Fibroblast of lung (primary cell): ENCODE measurements at regions not wholly inside any gene's neighbourhood (a gene's known extent, or its start where the extent isn't known, plus 50 kb on each side); places are given as distances from the start of the nearest gene placed in this dataset.

Source experiments
- DNase-seq, 2 donors: peaks; one replicate each; pipeline versions ENCODE4 v3.0.0 to v3.0.0-alpha.2; 2010; ENCODE audit warnings: low read depth in 2 of 2
- H2AFZ ChIP-seq: 2 replicates; pipeline ENCODE4 v1.5.1; 2012; ENCODE audit warnings: low read length, control low read depth, inconsistent platforms
- H3K27ac ChIP-seq: 2 replicates; pipeline ENCODE4 v1.5.1; 2011; ENCODE audit warnings: low read length, control low read depth; ENCODE audit not compliant: insufficient read depth
- H3K27me3 ChIP-seq: 2 replicates; pipeline ENCODE4 v1.5.1; 2011; ENCODE audit warnings: mild to moderate bottlenecking, low read length; ENCODE audit not compliant: control insufficient read depth, insufficient read depth
- H3K36me3 ChIP-seq: 2 replicates; pipeline ENCODE4 v1.5.1; 2011; ENCODE audit warnings: low read length; ENCODE audit not compliant: control insufficient read depth, insufficient read depth
- H3K4me1 ChIP-seq: 2 replicates; pipeline ENCODE4 v1.5.1; 2011; ENCODE audit warnings: low read length; ENCODE audit not compliant: control insufficient read depth, insufficient read depth; ENCODE audit errors: extremely low read depth
- H3K4me2 ChIP-seq: 2 replicates; pipeline ENCODE4 v1.5.1; 2011; ENCODE audit warnings: low read length, control low read depth; ENCODE audit not compliant: insufficient read depth; ENCODE audit errors: extremely low read depth
- H3K4me3 ChIP-seq, 4 experiments: fragments of 200-600 bp in 1 of 4; sonication (generic) in 1 of 4; replicated peaks in 1 of 4; 2 replicates each; pipeline ENCODE4 v1.5.1; 2011 to 2016; ENCODE audit warnings: low read length in 4 of 4, low read depth in 3 of 4, mild to moderate bottlenecking in 3 of 4, control low read depth in 2 of 4, inconsistent platforms in 1 of 4, mixed read lengths in 1 of 4; ENCODE audit not compliant: insufficient read depth in 1 of 4; ENCODE audit errors: control extremely low read depth in 1 of 4
- H3K79me2 ChIP-seq: 2 replicates; pipeline ENCODE4 v1.5.1; 2012; ENCODE audit warnings: mild to moderate bottlenecking, low read length, inconsistent platforms; ENCODE audit not compliant: control insufficient read depth, insufficient read depth
- H3K9ac ChIP-seq: 2 replicates; pipeline ENCODE4 v1.5.1; 2011; ENCODE audit warnings: mild to moderate bottlenecking, low read length, control low read depth; ENCODE audit not compliant: insufficient read depth
- H3K9me3 ChIP-seq: 2 replicates; pipeline ENCODE4 v1.5.1; 2012; ENCODE audit warnings: low read depth, low read length; ENCODE audit not compliant: control insufficient read depth, insufficient read depth
- H4K20me1 ChIP-seq: 2 replicates; pipeline ENCODE4 v1.5.1; 2011; ENCODE audit warnings: low read length; ENCODE audit not compliant: control insufficient read depth, insufficient read depth; ENCODE audit errors: extremely low read depth
- CTCF ChIP-seq, 2 donors: IDR thresholded peaks in 1 of 2; conservative IDR thresholded peaks in 1 of 2; 1 replicate in 1 of 2; 2 replicates in 1 of 2; pipeline ENCODE4 v1.5.1; 2011 to 2012; ENCODE audit warnings: low read length in 2 of 2, control low read depth in 1 of 2, inconsistent platforms in 1 of 2, low read depth in 1 of 2, mild to moderate bottlenecking in 1 of 2
- EZH2 ChIP-seq: IDR thresholded peaks from 2 replicates; pipeline ENCODE4 v1.5.1; 2012; ENCODE audit warnings: low read length, control low read depth, mild to moderate bottlenecking; ENCODE audit errors: missing control alignments

GRCh38 chr6:101236709-101237108 lies 156.8 kb upstream of the GRIK2 start:
- Histone ChIP-seq H3K4me2 (no peak overlapping the region), H3K27me3 (no peaks in the 10 kb centered on the region), H3K4me1 (no peaks in the 10 kb centered on the region), H3K27ac (no peak overlapping the region), H3K9me3 (no peaks in the 10 kb centered on the region), H3K36me3 (no peaks in the 10 kb centered on the region), H4K20me1 (no peaks in the 10 kb centered on the region), H3K4me3 (no peak overlapping the region), H3K79me2 (no peaks in the 10 kb centered on the region), H3K9ac (no peak overlapping the region), H2AFZ (no peak overlapping the region)
- DNase-seq, result no peak
- TF ChIP-seq CTCF (conservative IDR thresholded peaks at IDR 0.05 in 1 of 2, IDR thresholded peaks at IDR 0.05 in 1 of 2; ENCODE audit: low read depth in 1 of 2, low read length in 2 of 2), result no peak
- TF ChIP-seq EZH2, result no peak

- H3K4me3 ChIP-seq, result no peak overlapping the region
- no peaks in the 10 kb centered on the region for H3K27me3 ChIP-seq
- H3K9me3 ChIP-seq, result no peaks in the 10 kb centered on the region
- H3K27ac ChIP-seq, result no peak overlapping the region
- DNase-seq, result no peak
- H3K4me1 ChIP-seq, result no peaks in the 10 kb centered on the region
- H4K20me1 ChIP-seq, result no peaks in the 10 kb centered on the region
- no peak overlapping the region for H3K9ac ChIP-seq
- TF ChIP-seq CTCF (conservative IDR thresholded peaks at IDR 0.05 in 1 of 2, IDR thresholded peaks at IDR 0.05 in 1 of 2; ENCODE audit: low read depth in 1 of 2, low read length in 2 of 2), result no peak
- TF ChIP-seq EZH2, result no peak
- no peak overlapping the region for H3K4me2 ChIP-seq
- no peak overlapping the region for H2AFZ ChIP-seq
- H3K79me2 ChIP-seq, result no peaks in the 10 kb centered on the region
- H3K36me3 ChIP-seq, result no peaks in the 10 kb centered on the region
Measured at GRCh38 chr6:101241442-101241841, 152.1 kb upstream of the GRIK2 start.

GRCh38 chr6:101249470-101249869 lies 144.0 kb upstream of the GRIK2 start:
- Histone ChIP-seq H3K9me3 (no peaks in the 10 kb centered on the region), H3K9ac (no peak overlapping the region)

More at GRCh38 chr6:101249470-101249869, 144.0 kb upstream of the GRIK2 start:
- no peaks in the 10 kb centered on the region for H3K79me2 ChIP-seq
- H3K4me3 ChIP-seq, result no peak overlapping the region
- H3K36me3 ChIP-seq, result no peaks in the 10 kb centered on the region
- H2AFZ ChIP-seq, result no peak overlapping the region
- no peaks in the 10 kb centered on the region for H3K4me1 ChIP-seq
- TF ChIP-seq EZH2 (no peak), CTCF (conservative IDR thresholded peaks at IDR 0.05 in 1 of 2, IDR thresholded peaks at IDR 0.05 in 1 of 2; ENCODE audit: low read depth in 1 of 2, low read length in 2 of 2) (no peak)
- no peak for DNase-seq
- no peaks in the 10 kb centered on the region for H4K20me1 ChIP-seq
- H3K27me3 ChIP-seq, result no peaks in the 10 kb centered on the region
- H3K27ac ChIP-seq, result no peak overlapping the region
- H3K4me2 ChIP-seq, result no peak overlapping the region
